K562 (cell line): ENCODE measurements at regions not wholly inside any gene's neighbourhood (a gene's known extent, or its start where the extent isn't known, plus 50 kb on each side); places are given as distances from the start of the nearest gene placed in this dataset.
A peak's percentile ranks its signal among the peaks of the same experiment; 100 is the strongest.
"Not testable (repeated sequence)": the region's sequence is repeated elsewhere in the genome, so short reads cannot be mapped to it uniquely, and the experiment has no call there.

ENCODE experiments used
- ARID1B ChIP-seq: fragments of 450-650 bp; IDR thresholded peaks from 2 replicates; pipeline ENCODE4 v1.6.1; 2016; ENCODE audit warnings: antibody characterized with exemption, mild to moderate bottlenecking, inconsistent platforms
- CBFA2T2 ChIP-seq: fragments of 450-650 bp; conservative IDR thresholded peaks from 2 replicates; pipeline ENCODE4 v1.6.1; 2017; ENCODE audit warnings: mild to moderate bottlenecking
- DIDO1 ChIP-seq: fragments of 450-650 bp; IDR thresholded peaks from 2 replicates; pipeline ENCODE4 v1.6.1; 2016; ENCODE audit warnings: low read depth, missing biosample characterization, missing genetic modification characterization
- ERF ChIP-seq: fragments of 450-650 bp; formaldehyde crosslinking; IDR thresholded peaks from 2 replicates; pipeline ENCODE4 v1.4.0; 2020; ENCODE audit warnings: mild to moderate bottlenecking, mixed read lengths
- KDM2B ChIP-seq: fragments of 250-450 bp; sonication (Bioruptor Pico); IDR thresholded peaks from 2 replicates; pipeline ENCODE4 v1.8.0; 2021; ENCODE audit warnings: mild to moderate bottlenecking, moderate library complexity
- KLF6 ChIP-seq: fragments of 250-450 bp; sonication (Bioruptor Pico); IDR thresholded peaks from 2 replicates; pipeline ENCODE4 v1.4.0; 2020; ENCODE audit warnings: mild to moderate bottlenecking, moderate library complexity, borderline replicate concordance
- MAZ ChIP-seq, 2 experiments: fragments of 450-650 bp in 1 of 2; sonication (generic) in 1 of 2; formaldehyde crosslinking; IDR thresholded peaks in 1 of 2; conservative IDR thresholded peaks in 1 of 2; 2 replicates each; pipeline versions ENCODE4 v1.4.0 to v1.5.0; 2020; ENCODE audit warnings: mild to moderate bottlenecking in 1 of 2, missing genetic modification reagents in 1 of 2
- MECOM ChIP-seq: fragments of 250-450 bp; sonication (Bioruptor Pico); IDR thresholded peaks from 2 replicates; pipeline ENCODE4 v1.8.0; 2022; ENCODE audit warnings: inconsistent platforms
- NFE2L1 ChIP-seq: fragments of 450-650 bp; IDR thresholded peaks from 2 replicates; pipeline ENCODE4 v1.6.1; 2016; ENCODE audit warnings: missing genetic modification characterization, low read depth, mild to moderate bottlenecking, missing compliant biosample characterization, moderate library complexity, borderline replicate concordance
- NFIC ChIP-seq: fragments of 450-650 bp; IDR thresholded peaks from 2 replicates; pipeline ENCODE4 v1.6.1; 2017; ENCODE audit warnings: mild to moderate bottlenecking, inconsistent platforms
- NR2C2 ChIP-seq, 2 experiments: fragments of 200-800 bp in 1 of 2; sonication (Bioruptor generic) in 1 of 2; sonication (generic) in 1 of 2; formaldehyde crosslinking in 1 of 2; IDR thresholded peaks; 2 replicates each; pipeline versions ENCODE4 v1.6.1 to v1.8.0; 2016 to 2022; ENCODE audit warnings: mild to moderate bottlenecking in 1 of 2, missing compliant biosample characterization in 1 of 2, missing genetic modification characterization in 1 of 2, missing genetic modification reagents in 1 of 2
- TRIM24 ChIP-seq, 2 experiments: fragments of 450-650 bp; IDR thresholded peaks; 2 replicates each; pipeline ENCODE4 v1.6.1; 2016
- ZNF41 ChIP-seq: fragments of 250-450 bp; sonication (Bioruptor Pico); conservative IDR thresholded peaks from 2 replicates; pipeline ENCODE4 v1.4.0; 2020; ENCODE audit warnings: mild to moderate bottlenecking
- ZNF57 ChIP-seq: fragments of 450-650 bp; formaldehyde crosslinking; IDR thresholded peaks from 2 replicates; pipeline ENCODE4 v1.4.0; 2020; ENCODE audit warnings: mild to moderate bottlenecking, moderate library complexity
- ZNF584 ChIP-seq: fragments of 200-800 bp; sonication (Bioruptor generic); IDR thresholded peaks from 2 replicates; pipeline ENCODE4 v1.6.1; 2016; ENCODE audit warnings: low read depth, mild to moderate bottlenecking, missing genetic modification characterization, missing compliant biosample characterization
- TF ChIP-seq, protein P1 (sequence below), 2 experiments: fragments of 450-650 bp; formaldehyde crosslinking in 1 of 2; IDR thresholded peaks; 2 replicates each; pipeline versions ENCODE4 v1.4.0 to v1.6.1; 2014 to 2020; ENCODE audit warnings: mild to moderate bottlenecking in 2 of 2, borderline replicate concordance in 1 of 2, low read depth in 1 of 2
- TF ChIP-seq, protein P2 (sequence below): fragments of 250-450 bp; sonication (Bioruptor Pico); IDR thresholded peaks from 2 replicates; pipeline ENCODE4 v1.4.0; 2020; ENCODE audit warnings: mild to moderate bottlenecking, moderate library complexity

DNA sequence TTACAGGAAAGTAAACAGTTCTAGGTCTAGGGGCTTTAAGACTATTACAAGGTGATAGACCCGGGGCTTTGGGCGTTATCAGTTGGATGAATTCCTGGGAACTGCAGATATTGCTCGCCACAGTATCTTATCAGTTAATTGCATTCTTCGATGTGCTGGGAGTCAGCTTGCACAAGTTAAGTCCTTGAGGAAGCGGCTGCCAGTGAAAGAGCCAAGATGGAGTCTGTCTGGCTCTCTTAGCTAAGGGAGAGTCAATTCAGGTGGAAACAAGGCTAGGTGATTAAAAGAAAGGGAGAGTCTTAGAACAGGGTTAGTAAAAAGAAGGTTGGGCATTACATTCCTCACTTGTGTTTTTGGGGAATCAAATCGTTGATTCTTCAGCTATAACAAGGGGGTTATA, 130.6 kb upstream of the ZNF195 start (continued):
- TF ChIP-seq DIDO1 (peak; percentile 85), MECOM (peak; percentile 94), TRIM24 (IDR thresholded peaks at IDR 0.05) (0 out of 4 replicates have a peak, but pooled peaks of 1 of the 2 experiments have one; percentile 12), ARID1B (peak; percentile 86), ZNF57 (peak; percentile 88), NFIC (peak; percentile 35; the same call in 1 of the 2 replicates), ZNF584 (CRISPR knock-in tag) (peak; percentile 84; the same call in 1 of the 2 replicates), ERF (peak; percentile 98), NFE2L1 (tag) (peak; percentile 42; the same call in 1 of the 2 replicates), ZNF41 (peak; percentile 97), CBFA2T2 (peak; percentile 65), KLF6 (CRISPR knock-in tag) (peak; percentile 99), NR2C2 (tag; IDR thresholded peaks at IDR 0.05) (0 out of 2 replicates have a peak, but pooled peaks have one; percentile 17), MAZ (CRISPR knock-in tag; conservative IDR thresholded peaks at IDR 0.05 in 1 of 2, IDR thresholded peaks at IDR 0.05 in 1 of 2) (peak in 1 of 2 experiments; percentile 97; a peak in 2 of 4 replicates), KDM2B (CRISPR knock-in tag) (0 out of 2 replicates have a peak, but pooled peaks have one; percentile 54)
- TF ChIP-seq, protein P1, sequence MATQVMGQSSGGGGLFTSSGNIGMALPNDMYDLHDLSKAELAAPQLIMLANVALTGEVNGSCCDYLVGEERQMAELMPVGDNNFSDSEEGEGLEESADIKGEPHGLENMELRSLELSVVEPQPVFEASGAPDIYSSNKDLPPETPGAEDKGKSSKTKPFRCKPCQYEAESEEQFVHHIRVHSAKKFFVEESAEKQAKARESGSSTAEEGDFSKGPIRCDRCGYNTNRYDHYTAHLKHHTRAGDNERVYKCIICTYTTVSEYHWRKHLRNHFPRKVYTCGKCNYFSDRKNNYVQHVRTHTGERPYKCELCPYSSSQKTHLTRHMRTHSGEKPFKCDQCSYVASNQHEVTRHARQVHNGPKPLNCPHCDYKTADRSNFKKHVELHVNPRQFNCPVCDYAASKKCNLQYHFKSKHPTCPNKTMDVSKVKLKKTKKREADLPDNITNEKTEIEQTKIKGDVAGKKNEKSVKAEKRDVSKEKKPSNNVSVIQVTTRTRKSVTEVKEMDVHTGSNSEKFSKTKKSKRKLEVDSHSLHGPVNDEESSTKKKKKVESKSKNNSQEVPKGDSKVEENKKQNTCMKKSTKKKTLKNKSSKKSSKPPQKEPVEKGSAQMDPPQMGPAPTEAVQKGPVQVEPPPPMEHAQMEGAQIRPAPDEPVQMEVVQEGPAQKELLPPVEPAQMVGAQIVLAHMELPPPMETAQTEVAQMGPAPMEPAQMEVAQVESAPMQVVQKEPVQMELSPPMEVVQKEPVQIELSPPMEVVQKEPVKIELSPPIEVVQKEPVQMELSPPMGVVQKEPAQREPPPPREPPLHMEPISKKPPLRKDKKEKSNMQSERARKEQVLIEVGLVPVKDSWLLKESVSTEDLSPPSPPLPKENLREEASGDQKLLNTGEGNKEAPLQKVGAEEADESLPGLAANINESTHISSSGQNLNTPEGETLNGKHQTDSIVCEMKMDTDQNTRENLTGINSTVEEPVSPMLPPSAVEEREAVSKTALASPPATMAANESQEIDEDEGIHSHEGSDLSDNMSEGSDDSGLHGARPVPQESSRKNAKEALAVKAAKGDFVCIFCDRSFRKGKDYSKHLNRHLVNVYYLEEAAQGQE (IDR thresholded peaks at IDR 0.05; ENCODE audit: borderline replicate concordance): not testable (repeated sequence)
- TF ChIP-seq, protein P1 (CRISPR knock-in tag; IDR thresholded peaks at IDR 0.05; ENCODE audit: low read depth): peak; percentile 66; the same call in 1 of the 2 replicates
- TF ChIP-seq, protein P2, sequence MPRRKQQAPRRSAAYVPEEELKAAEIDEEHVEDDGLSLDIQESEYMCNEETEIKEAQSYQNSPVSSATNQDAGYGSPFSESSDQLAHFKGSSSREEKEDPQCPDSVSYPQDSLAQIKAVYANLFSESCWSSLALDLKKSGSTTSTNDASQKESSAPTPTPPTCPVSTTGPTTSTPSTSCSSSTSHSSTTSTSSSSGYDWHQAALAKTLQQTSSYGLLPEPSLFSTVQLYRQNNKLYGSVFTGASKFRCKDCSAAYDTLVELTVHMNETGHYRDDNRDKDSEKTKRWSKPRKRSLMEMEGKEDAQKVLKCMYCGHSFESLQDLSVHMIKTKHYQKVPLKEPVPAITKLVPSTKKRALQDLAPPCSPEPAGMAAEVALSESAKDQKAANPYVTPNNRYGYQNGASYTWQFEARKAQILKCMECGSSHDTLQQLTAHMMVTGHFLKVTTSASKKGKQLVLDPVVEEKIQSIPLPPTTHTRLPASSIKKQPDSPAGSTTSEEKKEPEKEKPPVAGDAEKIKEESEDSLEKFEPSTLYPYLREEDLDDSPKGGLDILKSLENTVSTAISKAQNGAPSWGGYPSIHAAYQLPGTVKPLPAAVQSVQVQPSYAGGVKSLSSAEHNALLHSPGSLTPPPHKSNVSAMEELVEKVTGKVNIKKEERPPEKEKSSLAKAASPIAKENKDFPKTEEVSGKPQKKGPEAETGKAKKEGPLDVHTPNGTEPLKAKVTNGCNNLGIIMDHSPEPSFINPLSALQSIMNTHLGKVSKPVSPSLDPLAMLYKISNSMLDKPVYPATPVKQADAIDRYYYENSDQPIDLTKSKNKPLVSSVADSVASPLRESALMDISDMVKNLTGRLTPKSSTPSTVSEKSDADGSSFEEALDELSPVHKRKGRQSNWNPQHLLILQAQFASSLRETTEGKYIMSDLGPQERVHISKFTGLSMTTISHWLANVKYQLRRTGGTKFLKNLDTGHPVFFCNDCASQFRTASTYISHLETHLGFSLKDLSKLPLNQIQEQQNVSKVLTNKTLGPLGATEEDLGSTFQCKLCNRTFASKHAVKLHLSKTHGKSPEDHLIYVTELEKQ: peak; percentile 95
- TF ChIP-seq NR2C2 (CRISPR knock-in tag; IDR thresholded peaks at IDR 0.05): not testable (repeated sequence)
